ENCODE measurements at regions not wholly inside any gene's neighbourhood (a gene's known extent, or its start where the extent isn't known, plus 50 kb on each side); places are given as distances from the start of the nearest gene placed in this dataset.

GRCh38 chr21:26743524-26743923 is 101.7 kb downstream of the ADAMTS1 start:
- H3K4me1 ChIP-seq (ENCODE audit: insufficient read depth, low read length), result no peaks in the 10 kb centered on the region
- no peak overlapping the region for H2AFZ ChIP-seq (ENCODE audit: low read length)
- no peak for DNase-seq (ENCODE audit: insufficient read length, low spot score, missing footprints)
- H3K4me2 ChIP-seq (ENCODE audit: insufficient read depth, low read length), result no peak overlapping the region
- H3K27me3 ChIP-seq (ENCODE audit: insufficient read depth, low read length), result peaks cover 15% of the 10 kb centered on the region
- H3K9me3 ChIP-seq (ENCODE audit: low read depth, low read length), result no peaks in the 10 kb centered on the region
- no peaks in the 10 kb centered on the region for H3K36me3 ChIP-seq (ENCODE audit: insufficient read depth, low read length)
- H3K4me3 ChIP-seq (ENCODE audit: insufficient read depth, low read length), result no peak overlapping the region
- H3K79me2 ChIP-seq (ENCODE audit: insufficient read depth, low read length), result no peaks in the 10 kb centered on the region
- TF ChIP-seq, protein P1, sequence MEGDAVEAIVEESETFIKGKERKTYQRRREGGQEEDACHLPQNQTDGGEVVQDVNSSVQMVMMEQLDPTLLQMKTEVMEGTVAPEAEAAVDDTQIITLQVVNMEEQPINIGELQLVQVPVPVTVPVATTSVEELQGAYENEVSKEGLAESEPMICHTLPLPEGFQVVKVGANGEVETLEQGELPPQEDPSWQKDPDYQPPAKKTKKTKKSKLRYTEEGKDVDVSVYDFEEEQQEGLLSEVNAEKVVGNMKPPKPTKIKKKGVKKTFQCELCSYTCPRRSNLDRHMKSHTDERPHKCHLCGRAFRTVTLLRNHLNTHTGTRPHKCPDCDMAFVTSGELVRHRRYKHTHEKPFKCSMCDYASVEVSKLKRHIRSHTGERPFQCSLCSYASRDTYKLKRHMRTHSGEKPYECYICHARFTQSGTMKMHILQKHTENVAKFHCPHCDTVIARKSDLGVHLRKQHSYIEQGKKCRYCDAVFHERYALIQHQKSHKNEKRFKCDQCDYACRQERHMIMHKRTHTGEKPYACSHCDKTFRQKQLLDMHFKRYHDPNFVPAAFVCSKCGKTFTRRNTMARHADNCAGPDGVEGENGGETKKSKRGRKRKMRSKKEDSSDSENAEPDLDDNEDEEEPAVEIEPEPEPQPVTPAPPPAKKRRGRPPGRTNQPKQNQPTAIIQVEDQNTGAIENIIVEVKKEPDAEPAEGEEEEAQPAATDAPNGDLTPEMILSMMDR (IDR thresholded peaks at IDR 0.05; ENCODE audit: extremely low read depth, low read depth, low read length), result no peak
- H3K27ac ChIP-seq (ENCODE audit: low read depth, low read length), result no peak overlapping the region
- no peaks in the 10 kb centered on the region for H4K20me1 ChIP-seq (ENCODE audit: insufficient read depth, low read length)

GRCh38 chr21:26739189-26739588 is 106.0 kb downstream of the ADAMTS1 start:
- no peaks in the 10 kb centered on the region for H3K36me3 ChIP-seq (ENCODE audit: insufficient read depth, low read length)
- H3K4me3 ChIP-seq (ENCODE audit: insufficient read depth, low read length), result no peak overlapping the region
- no peaks in the 10 kb centered on the region for H3K79me2 ChIP-seq (ENCODE audit: insufficient read depth, low read length)
- H3K27me3 ChIP-seq (ENCODE audit: insufficient read depth, low read length), result no peaks in the 10 kb centered on the region
- no peak overlapping the region for H2AFZ ChIP-seq (ENCODE audit: low read length)
- no peaks in the 10 kb centered on the region for H3K4me1 ChIP-seq (ENCODE audit: insufficient read depth, low read length)
- no peak overlapping the region for H3K27ac ChIP-seq (ENCODE audit: low read depth, low read length)
- no peaks in the 10 kb centered on the region for H4K20me1 ChIP-seq (ENCODE audit: insufficient read depth, low read length)
- TF ChIP-seq, protein P1 (IDR thresholded peaks at IDR 0.05; ENCODE audit: extremely low read depth, low read depth, low read length), result no peak
- DNase-seq (ENCODE audit: insufficient read length, low spot score, missing footprints), result no peak
- H3K4me2 ChIP-seq (ENCODE audit: insufficient read depth, low read length), result no peak overlapping the region
- no peaks in the 10 kb centered on the region for H3K9me3 ChIP-seq (ENCODE audit: low read depth, low read length)

- H2AFZ ChIP-seq (ENCODE audit: low read length), result no peak overlapping the region
- no peak overlapping the region for H3K4me3 ChIP-seq (ENCODE audit: insufficient read depth, low read length)
- H4K20me1 ChIP-seq (ENCODE audit: insufficient read depth, low read length), result no peaks in the 10 kb centered on the region
- H3K27me3 ChIP-seq (ENCODE audit: insufficient read depth, low read length), result peaks cover 3% of the 10 kb centered on the region
- H3K4me1 ChIP-seq (ENCODE audit: insufficient read depth, low read length), result peaks cover 5% of the 10 kb centered on the region
- no peaks in the 10 kb centered on the region for H3K36me3 ChIP-seq (ENCODE audit: insufficient read depth, low read length)
- H3K4me2 ChIP-seq (ENCODE audit: insufficient read depth, low read length), result no peak overlapping the region
- H3K79me2 ChIP-seq (ENCODE audit: insufficient read depth, low read length), result no peaks in the 10 kb centered on the region
- H3K27ac ChIP-seq (ENCODE audit: low read depth, low read length), result no peak overlapping the region
- no peak for DNase-seq (ENCODE audit: insufficient read length, low spot score, missing footprints)
- no peaks in the 10 kb centered on the region for H3K9me3 ChIP-seq (ENCODE audit: low read depth, low read length)
- TF ChIP-seq, protein P1 (IDR thresholded peaks at IDR 0.05; ENCODE audit: extremely low read depth, low read depth, low read length), result no peak
Observed at GRCh38 chr21:26736449-26736848, 108.8 kb downstream of the ADAMTS1 start.

DNA sequence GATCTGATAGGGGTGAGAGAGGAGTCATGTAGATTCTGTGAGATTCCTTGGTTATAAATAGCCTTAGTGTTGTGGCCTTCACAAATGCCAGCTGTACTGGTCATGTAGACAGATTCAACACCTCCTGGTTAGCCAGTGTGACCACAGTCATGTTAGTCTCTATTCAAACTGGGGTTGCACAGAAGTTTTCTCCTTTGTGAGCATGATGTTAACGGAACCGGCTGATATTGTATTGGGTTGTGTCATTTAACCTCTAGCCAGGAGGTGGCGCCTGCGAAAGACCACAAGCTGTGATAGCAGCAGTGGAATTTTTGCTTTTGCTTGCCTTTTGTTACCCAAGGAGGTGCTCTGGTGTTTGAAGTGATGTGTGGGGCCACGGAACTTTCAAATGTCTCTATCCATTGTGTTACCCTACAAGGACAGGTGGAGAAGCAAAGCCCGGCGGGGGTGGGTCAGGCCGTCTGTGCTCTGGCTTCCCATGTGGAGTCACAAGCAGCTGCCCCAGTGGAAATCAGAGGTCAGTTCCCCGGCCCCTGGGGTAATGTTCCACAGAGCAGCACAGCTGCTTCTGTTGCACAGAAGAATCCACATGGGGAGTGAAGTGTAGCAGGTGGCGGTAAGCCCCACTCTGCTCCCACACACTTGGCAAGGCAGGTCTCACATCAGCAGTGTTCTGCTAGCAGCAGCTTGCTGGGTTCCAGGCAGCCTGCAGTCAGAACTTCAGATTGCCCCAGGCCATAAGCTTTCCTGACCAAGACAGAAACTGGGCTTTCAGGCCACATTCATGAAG is 112.6 kb downstream of the ADAMTS1 start:
- no peak overlapping the region for H3K27ac ChIP-seq (ENCODE audit: low read depth, low read length)

More for the DNA sequence above, 112.6 kb downstream of the ADAMTS1 start:
- H3K4me1 ChIP-seq (ENCODE audit: insufficient read depth, low read length), result peaks cover 5% of the 10 kb centered on the region
- no peak overlapping the region for H3K4me3 ChIP-seq (ENCODE audit: insufficient read depth, low read length)
- no peaks in the 10 kb centered on the region for H4K20me1 ChIP-seq (ENCODE audit: insufficient read depth, low read length)
- no peaks in the 10 kb centered on the region for H3K9me3 ChIP-seq (ENCODE audit: low read depth, low read length)
- H3K36me3 ChIP-seq (ENCODE audit: insufficient read depth, low read length), result no peaks in the 10 kb centered on the region
- peak overlapping the region; percentile 48 for H2AFZ ChIP-seq (ENCODE audit: low read length)
- peak overlapping the region; percentile 58 for H3K4me2 ChIP-seq (ENCODE audit: insufficient read depth, low read length)
- TF ChIP-seq, protein P1 (IDR thresholded peaks at IDR 0.05; ENCODE audit: extremely low read depth, low read depth, low read length), result peak; percentile 84
- peaks cover 12% of the 10 kb centered on the region for H3K27me3 ChIP-seq (ENCODE audit: insufficient read depth, low read length)
- DNase-seq (ENCODE audit: insufficient read length, low spot score, missing footprints), result peak; percentile 64
- H3K79me2 ChIP-seq (ENCODE audit: insufficient read depth, low read length), result no peaks in the 10 kb centered on the region

All from osteoblast (primary cell).